B cell (primary cell): ENCODE measurements at regions not wholly inside any gene's neighbourhood (a gene's known extent, or its start where the extent isn't known, plus 50 kb on each side); places are given as distances from the start of the nearest gene placed in this dataset.

Experiments used
- ATAC-seq: fragments of 200-7000 bp; cut with Tn5 transposase; one replicate; pipeline ENCODE4 v1.10.0; 2021; ENCODE audit warnings: low read depth, mild to moderate bottlenecking, moderate number of reproducible peaks, moderate library complexity
- CTCF ChIA-PET: fragments of 350-600 bp; sonication (Branson Sonifier 250); formaldehyde crosslinking; loops from one replicate; lab custom pipeline; 2021; ENCODE audit warnings: antibody characterized with exemption, inconsistent platforms; lab: Charles Lee
- POLR2A ChIA-PET: fragments of 350-600 bp; sonication (Branson Sonifier 250); formaldehyde crosslinking; loops from one replicate; lab custom pipeline; 2021; ENCODE audit warnings: antibody characterized with exemption; lab: Charles Lee
- DNase-seq: peaks from one replicate; pipeline ENCODE4 v3.0.0; 2013
- H2AFZ ChIP-seq: 2 replicates; pipeline ENCODE4 v1.6.1; 2012; ENCODE audit warnings: mild to moderate bottlenecking, low read depth, low read length; ENCODE audit not compliant: insufficient read depth, poor library complexity, severe bottlenecking
- H3K27ac ChIP-seq, 2 donors: 1 replicate in 1 of 2; 2 replicates in 1 of 2; pipeline ENCODE4 v1.5.1; 2012 to 2013; ENCODE audit warnings: low read length in 2 of 2, mild to moderate bottlenecking in 2 of 2, moderate library complexity in 1 of 2
- H3K27me3 ChIP-seq, 4 experiments: fragments of 200-600 bp in 1 of 4; sonication (generic) in 1 of 4; replicated peaks in 1 of 4; 1 replicate in 2 of 4; 2 replicates in 2 of 4; pipeline versions ENCODE4 v1.6.1 to v1.7.0; 2013 to 2016; ENCODE audit warnings: low read length in 3 of 4, mild to moderate bottlenecking in 2 of 4, mixed read lengths in 1 of 4, moderate library complexity in 1 of 4; ENCODE audit not compliant: insufficient read depth in 4 of 4, control insufficient read depth in 3 of 4; ENCODE audit errors: control extremely low read depth in 1 of 4
- H3K36me3 ChIP-seq, 2 experiments: replicated peaks in 1 of 2; 1 replicate in 1 of 2; 2 replicates in 1 of 2; pipeline versions ENCODE4 v1.6.1 to v1.7.1; 2013; ENCODE audit warnings: low read length in 1 of 2; ENCODE audit not compliant: insufficient read depth in 2 of 2, control insufficient read depth in 1 of 2; ENCODE audit errors: control extremely low read depth in 1 of 2, extremely low read depth in 1 of 2
- H3K4me1 ChIP-seq, 2 donors: fragments of 200-600 bp in 1 of 2; sonication (generic) in 1 of 2; 1 replicate in 1 of 2; 2 replicates in 1 of 2; pipeline versions ENCODE4 v1.5.1 to v1.6.1; 2013 to 2017; ENCODE audit warnings: low read length in 2 of 2; ENCODE audit not compliant: control insufficient read depth in 2 of 2, insufficient read depth in 2 of 2
- H3K4me2 ChIP-seq: replicated peaks from 2 replicates; pipeline ENCODE3; 2012; ENCODE audit warnings: mild to moderate bottlenecking, low read depth, low read length; ENCODE audit not compliant: poor library complexity, severe bottlenecking
- H3K4me3 ChIP-seq, 5 experiments: fragments of 200-600 bp in 1 of 5; sonication (generic) in 1 of 5; 1 replicate in 3 of 5; 2 replicates in 2 of 5; pipeline versions ENCODE4 v1.5.1 to v1.7.0; 2011 to 2016; ENCODE audit warnings: low read length in 4 of 5, mild to moderate bottlenecking in 4 of 5, low read depth in 2 of 5, control low read depth in 1 of 5, moderate library complexity in 1 of 5; ENCODE audit not compliant: insufficient read depth in 1 of 5; ENCODE audit errors: control extremely low read depth in 1 of 5, extremely low read depth in 1 of 5
- H3K79me2 ChIP-seq: fragments of 200-600 bp; sonication (generic); one replicate; pipeline ENCODE4 v1.6.0; 2016; ENCODE audit warnings: low read length; ENCODE audit not compliant: control insufficient read depth, insufficient read depth
- H3K9ac ChIP-seq: fragments of 200-600 bp; sonication (generic); 2 replicates; pipeline ENCODE4 v1.6.1; 2017; ENCODE audit warnings: mild to moderate bottlenecking, low read length, moderate library complexity
- H3K9me3 ChIP-seq, 3 donors: one replicate each; pipeline versions ENCODE4 v1.6.1 to v1.7.1; 2013; ENCODE audit warnings: low read length in 2 of 3; ENCODE audit not compliant: control insufficient read depth in 2 of 3, insufficient read depth in 1 of 3; ENCODE audit errors: control extremely low read depth in 1 of 3
- H4K20me1 ChIP-seq: 2 replicates; pipeline ENCODE4 v1.6.0; 2012; ENCODE audit warnings: mild to moderate bottlenecking, low read length; ENCODE audit not compliant: insufficient read depth, control insufficient read depth, poor library complexity, severe bottlenecking
- H3K27ac Mint-ChIP-seq: one replicate; pipeline ENCODE4 v1.8.0; 2021; ENCODE audit warnings: mixed read lengths
- H3K27me3 Mint-ChIP-seq: one replicate; pipeline ENCODE4 v1.8.0; 2021; ENCODE audit warnings: mixed read lengths
- H3K4me1 Mint-ChIP-seq: one replicate; pipeline ENCODE4 v1.8.0; 2021; ENCODE audit warnings: mixed read lengths
- H3K4me3 Mint-ChIP-seq: one replicate; pipeline ENCODE4 v1.8.0; 2021; ENCODE audit warnings: mixed read lengths
- H3K9me3 Mint-ChIP-seq: one replicate; pipeline ENCODE4 v1.8.0; 2022; ENCODE audit warnings: mixed read lengths; ENCODE audit not compliant: insufficient read depth
- CTCF ChIP-seq: fragments of 200-600 bp; IDR thresholded peaks from one replicate; pipeline ENCODE4 v1.8.0; 2022; ENCODE audit warnings: antibody characterized with exemption, mild to moderate bottlenecking
- EZH2 ChIP-seq: IDR thresholded peaks from 2 replicates; pipeline ENCODE4 v1.6.1; 2012; ENCODE audit warnings: borderline replicate concordance, low read depth, mild to moderate bottlenecking, moderate library complexity, low read length; ENCODE audit not compliant: insufficient read depth, poor library complexity, severe bottlenecking
- WGBS: methylation state at CpG from one replicate; pipeline ENCODE4 v1.1.5; 2013; ENCODE audit warnings: missing lambda C conversion rate; ENCODE audit not compliant: insufficient coverage; 5-methylcytosine and 5-hydroxymethylcytosine counted together
- intact Hi-C: fragments of 100-400 bp; cut with micrococcal nuclease; formaldehyde crosslinking; loops from one replicate; pipeline ENCODE4 v1.10.0; 2022

DNA sequence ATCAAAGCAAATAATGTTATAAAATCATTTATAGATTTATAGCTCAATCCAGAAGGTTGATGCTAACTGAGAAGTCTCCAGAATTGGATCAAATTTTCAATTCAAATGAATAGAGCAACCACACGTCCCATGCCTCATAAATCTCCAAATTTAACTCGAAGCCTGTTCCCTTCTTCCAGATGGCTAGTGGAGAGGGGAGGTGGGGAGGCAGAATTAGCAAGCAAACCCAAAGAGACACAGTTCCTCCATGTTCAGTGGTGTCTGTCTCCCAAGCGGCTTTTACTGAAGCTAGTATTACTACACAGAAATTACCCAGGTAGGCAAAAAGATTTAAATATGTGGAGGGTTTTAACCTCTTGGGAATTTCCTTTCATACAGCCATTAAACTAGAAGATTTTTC lies 65.8 kb downstream of the DUSP6 start:
- ChIA-PET CTCF (no interaction called here), POLR2A (no interaction called here)
- no peak for ATAC-seq
- Histone ChIP-seq H2AFZ (no peak overlapping the region), H3K9ac (no peak overlapping the region), H3K4me1 (no peaks in the 10 kb centered on the region), H3K27me3 (no peaks in the 10 kb centered on the region), H3K36me3 (no peaks in the 10 kb centered on the region), H3K27ac (no peak overlapping the region), H3K4me2 (no peak overlapping the region), H4K20me1 (no peaks in the 10 kb centered on the region), H3K79me2 (no peaks in the 10 kb centered on the region), H3K9me3 (peaks cover 0 to 2% (median 0%) of the 10 kb centered on the region in 3 donors), H3K4me3 (no peak overlapping the region)
- Mint-ChIP-seq H3K27me3 (no peaks in the 10 kb centered on the region), H3K9me3 (no peaks in the 10 kb centered on the region), H3K27ac (no peak overlapping the region), H3K4me1 (peaks cover 2% of the 10 kb centered on the region), H3K4me3 (no peak overlapping the region)
- intact Hi-C loops: no loop called here
- TF ChIP-seq EZH2 (no peak), CTCF (no peak)
- DNase-seq: no peak
- WGBS: no CpG with 5 or more reads among the region's 3 CpGs

GRCh38 chr12:89281539-89281867 lies 70.8 kb downstream of the DUSP6 start:
- H3K79me2 ChIP-seq: no peaks in the 10 kb centered on the region
- no peak for TF ChIP-seq EZH2
- no peak for TF ChIP-seq CTCF
- H3K27me3 ChIP-seq: no peaks in the 10 kb centered on the region
- H3K4me3 ChIP-seq: no peak overlapping the region
- H3K9me3 ChIP-seq: peaks cover 0 to 2% (median 0%) of the 10 kb centered on the region in 3 donors
- POLR2A ChIA-PET: no interaction called here
- H3K36me3 ChIP-seq: no peaks in the 10 kb centered on the region
- WGBS: no CpG with 5 or more reads among the region's 4 CpGs
- no peak overlapping the region for H3K27ac Mint-ChIP-seq
- no peak overlapping the region for H3K9ac ChIP-seq
- no peak overlapping the region for H3K27ac ChIP-seq
- no peak for ATAC-seq
- H3K4me3 Mint-ChIP-seq: no peak overlapping the region
- CTCF ChIA-PET: no interaction called here
- intact Hi-C loops: loop anchor here (5.0 kb wide), 1 partner anchor 66 kb away; no protein-coding TSS in a partner anchor
- peaks cover 7 to 12% of the 10 kb centered on the region in 2 donors for H3K4me1 ChIP-seq
- H3K27me3 Mint-ChIP-seq: no peaks in the 10 kb centered on the region
- H3K4me1 Mint-ChIP-seq: peaks cover 12% of the 10 kb centered on the region
- H3K4me2 ChIP-seq: peak overlapping the region; percentile 54
- H4K20me1 ChIP-seq: no peaks in the 10 kb centered on the region
- no peak overlapping the region for H2AFZ ChIP-seq
- DNase-seq: no peak
- H3K9me3 Mint-ChIP-seq: no peaks in the 10 kb centered on the region
